Heart left ventricle (tissue), 13 donors: ENCODE measurements at regions not wholly inside any gene's neighbourhood (a gene's known extent, or its start where the extent isn't known, plus 50 kb on each side); places are given as distances from the start of the nearest gene placed in this dataset.

Source experiments
- CTCF ChIP-seq, 12 donors: fragments of 200-600 bp; sonication (generic) in 4 of 12; IDR thresholded peaks; one replicate each; pipeline versions ENCODE4 v1.5.0 to v1.8.0; 2018 to 2022; ENCODE audit warnings: antibody characterized with exemption in 12 of 12, mild to moderate bottlenecking in 5 of 12
- POLR2A ChIP-seq, 2 donors: fragments of 450-650 bp; IDR thresholded peaks; one replicate each; pipeline ENCODE4 v1.6.1; 2017; ENCODE audit warnings: antibody characterized with exemption in 2 of 2, mild to moderate bottlenecking in 2 of 2, moderate library complexity in 2 of 2
- donor health status: ischemic (EF 13 %, LVEDD 7.1; RV severe dilation, severe dysfunction).
- donor health status: DM: no; HTN: yes; CAD: no.
- donor health status: DM: no; HTN: no; CAD: no.
- donor health status: ischemic (EF 25% LVEDD 6.9; RV normal size, moderate dysfunction).
- donor health status: ischemic (EF 25% LVEDD 5.7; RV mildly dilated, moderate dysfunction).
- donor health status: ischemic (EF 35%, LVEDD 5.7; RV mildly dilated, moderate dysfunction).
- donor health status: nonischemic (EF 11% LVEDD 7.7; RV severe dilation, severe dysfunction).
- donor health status: DM: yes; HTN: yes; CAD: no.
- donor health status: PGD.
- donor health status: ischemic (EF 29% LVEDD 5.4; RV normal size, mild dysfunction).
- donor health status: nonischemic (EF 23%, LVEDD 6.1; RV moderate dilation, normal function).

DNA sequence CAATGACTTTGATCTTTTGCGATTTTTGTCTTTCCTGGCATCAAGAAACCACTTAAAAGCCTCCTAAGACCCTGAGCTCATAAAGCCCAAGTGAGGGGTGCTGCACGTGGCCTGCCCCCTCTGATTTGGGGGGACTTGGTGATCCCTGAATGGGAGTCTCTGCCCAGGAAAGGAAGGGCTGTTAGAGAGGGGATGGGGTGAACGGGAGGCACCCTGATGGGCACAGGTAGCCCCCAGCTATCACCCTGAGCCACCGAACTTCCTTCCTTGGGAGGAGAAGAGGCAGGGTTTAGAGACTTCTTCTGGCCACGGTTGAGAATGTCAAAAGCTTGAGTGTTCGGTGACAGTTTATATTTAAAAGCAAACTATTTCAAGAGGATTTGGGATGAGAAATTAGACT lies 305.5 kb downstream of the ZNF536 start:
- no peak for TF ChIP-seq CTCF (IDR thresholded peaks at IDR 0.05)
- TF ChIP-seq POLR2A (IDR thresholded peaks at IDR 0.05), result no peak
